T-helper 2 cell treated with Interferon-gamma antibody and Interleukin-4, amounts not matched to agents 5 μg/mL and 100 μg/mL, for 36 hours (primary cell): ENCODE measurements at regions not wholly inside any gene's neighbourhood (a gene's known extent, or its start where the extent isn't known, plus 50 kb on each side); places are given as distances from the start of the nearest gene placed in this dataset.

ENCODE experiments used
- DNase-seq: peaks from one replicate; pipeline ENCODE4 v3.0.0; 2021; ENCODE audit warnings: low spot score
- H3K27ac Mint-ChIP-seq: one replicate; pipeline ENCODE4 v1.8.0; 2021; ENCODE audit warnings: mild to moderate bottlenecking, mixed read lengths
- H3K27me3 Mint-ChIP-seq: one replicate; pipeline ENCODE4 v1.8.0; 2021; ENCODE audit warnings: low read depth, mixed read lengths
- H3K36me3 Mint-ChIP-seq: one replicate; pipeline ENCODE4 v1.8.0; 2021; ENCODE audit warnings: low read depth, mixed read lengths
- H3K4me1 Mint-ChIP-seq: one replicate; pipeline ENCODE4 v1.8.0; 2021; ENCODE audit warnings: low read depth, mixed read lengths
- H3K4me3 Mint-ChIP-seq: one replicate; pipeline ENCODE4 v1.8.0; 2022; ENCODE audit warnings: mild to moderate bottlenecking, moderate library complexity, mixed read lengths
- H3K9me3 Mint-ChIP-seq: one replicate; pipeline ENCODE4 v1.8.0; 2021; ENCODE audit warnings: mixed read lengths

DNA sequence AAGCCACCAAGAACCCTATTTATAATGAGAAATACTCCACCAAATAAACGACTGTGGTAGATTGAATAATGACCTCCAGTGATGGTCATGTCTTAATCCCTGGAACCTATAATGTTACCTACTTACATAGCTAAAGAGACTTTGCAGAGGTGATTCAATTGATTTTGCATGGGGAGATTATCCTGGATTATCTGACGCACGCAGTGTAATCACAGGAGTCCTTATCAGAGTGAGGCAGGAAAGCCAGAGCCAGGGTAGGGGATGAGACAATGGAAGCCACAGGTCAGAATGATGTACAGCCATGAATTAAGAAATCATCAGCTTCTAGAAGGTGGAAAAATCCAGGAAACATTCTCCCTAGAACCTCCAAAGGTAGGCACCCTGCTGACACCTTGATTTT is 286.4 kb upstream of the SP4 start:
- Mint-ChIP-seq H3K9me3 (no peaks in the 10 kb centered on the region), H3K27ac (no peak overlapping the region), H3K4me1 (no peaks in the 10 kb centered on the region), H3K4me3 (no peak overlapping the region), H3K27me3 (no peaks in the 10 kb centered on the region), H3K36me3 (no peaks in the 10 kb centered on the region)
- DNase-seq: no peak

- H3K27me3 Mint-ChIP-seq: no peaks in the 10 kb centered on the region
- H3K4me1 Mint-ChIP-seq: no peaks in the 10 kb centered on the region
- H3K27ac Mint-ChIP-seq: no peak overlapping the region
- no peaks in the 10 kb centered on the region for H3K9me3 Mint-ChIP-seq
- no peak for DNase-seq
- H3K4me3 Mint-ChIP-seq: no peak overlapping the region
- H3K36me3 Mint-ChIP-seq: no peaks in the 10 kb centered on the region
Measured at GRCh38 chr7:21142081-21142480, 285.8 kb upstream of the SP4 start.

DNA sequence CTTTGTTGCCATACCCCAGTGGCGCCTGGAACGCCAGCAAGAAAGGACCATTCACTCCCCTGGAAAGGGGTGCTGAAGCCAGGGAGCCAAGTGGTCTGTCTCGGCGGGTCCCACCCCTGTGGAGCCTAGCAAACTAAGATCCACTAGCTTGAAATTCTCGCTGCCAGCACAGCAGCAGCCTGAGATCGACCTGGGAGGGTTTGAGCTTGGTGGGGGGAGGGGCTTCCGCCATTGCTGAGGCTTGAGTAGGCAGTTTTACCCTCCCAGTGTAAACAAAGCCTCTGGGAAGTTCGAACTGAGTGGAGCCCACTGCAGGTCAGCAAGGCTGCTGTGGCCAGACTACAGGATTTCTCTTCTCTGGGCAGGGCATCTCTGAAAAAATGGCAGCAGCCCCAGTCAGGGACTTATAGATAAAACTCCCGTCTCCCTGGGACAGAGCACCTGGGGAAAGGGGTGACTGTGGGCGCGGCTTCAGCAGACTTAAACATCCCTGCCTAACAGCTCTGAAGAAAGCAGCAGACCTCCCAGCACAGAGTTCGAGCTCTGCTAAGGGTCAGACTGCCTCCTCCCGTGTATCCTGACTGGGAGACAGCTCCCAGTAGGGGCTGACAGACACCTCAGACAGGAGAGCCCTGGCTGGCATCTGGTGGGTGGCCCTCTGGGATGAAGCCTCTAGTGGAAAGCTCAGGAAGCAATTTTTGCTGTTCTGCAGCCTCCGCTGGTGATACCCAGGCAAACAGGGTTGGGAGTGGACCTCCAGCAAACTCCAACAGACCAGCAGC is 281.1 kb upstream of the SP4 start:
- Mint-ChIP-seq H3K36me3 (no peaks in the 10 kb centered on the region), H3K4me1 (no peaks in the 10 kb centered on the region), H3K27me3 (no peaks in the 10 kb centered on the region), H3K4me3 (no peak overlapping the region), H3K9me3 (no peaks in the 10 kb centered on the region), H3K27ac (no peak overlapping the region)
- no peak for DNase-seq

- H3K36me3 Mint-ChIP-seq: no peaks in the 10 kb centered on the region
- no peaks in the 10 kb centered on the region for H3K4me1 Mint-ChIP-seq
- no peaks in the 10 kb centered on the region for H3K27me3 Mint-ChIP-seq
- H3K9me3 Mint-ChIP-seq: no peaks in the 10 kb centered on the region
- no peak overlapping the region for H3K4me3 Mint-ChIP-seq
- no peak overlapping the region for H3K27ac Mint-ChIP-seq
- no peak for DNase-seq
Measured at GRCh38 chr7:21149809-21150208, 278.1 kb upstream of the SP4 start.

DNA sequence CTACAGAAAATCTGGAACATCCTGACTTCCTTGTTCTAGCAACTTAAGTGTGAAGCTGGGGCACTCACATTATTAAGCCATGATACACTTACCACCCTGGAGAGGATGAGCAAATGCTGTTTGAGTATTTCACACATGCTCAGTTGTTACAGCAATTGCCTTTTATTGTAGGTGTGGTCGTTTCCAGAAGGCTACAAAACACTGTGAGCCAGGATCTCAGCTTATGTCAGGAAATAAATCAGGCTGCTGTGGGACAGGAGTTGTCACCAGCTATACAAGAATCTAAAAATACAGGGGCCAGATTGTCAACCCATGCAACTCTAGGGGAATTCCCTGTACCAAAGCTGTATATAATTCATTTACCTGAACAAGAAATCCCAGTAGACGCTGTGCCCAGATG is 273.3 kb upstream of the SP4 start:
- Mint-ChIP-seq H3K27ac (no peak overlapping the region), H3K27me3 (no peaks in the 10 kb centered on the region), H3K4me1 (no peaks in the 10 kb centered on the region), H3K36me3 (no peaks in the 10 kb centered on the region), H3K4me3 (no peak overlapping the region), H3K9me3 (no peaks in the 10 kb centered on the region)
- no peak for DNase-seq

DNA sequence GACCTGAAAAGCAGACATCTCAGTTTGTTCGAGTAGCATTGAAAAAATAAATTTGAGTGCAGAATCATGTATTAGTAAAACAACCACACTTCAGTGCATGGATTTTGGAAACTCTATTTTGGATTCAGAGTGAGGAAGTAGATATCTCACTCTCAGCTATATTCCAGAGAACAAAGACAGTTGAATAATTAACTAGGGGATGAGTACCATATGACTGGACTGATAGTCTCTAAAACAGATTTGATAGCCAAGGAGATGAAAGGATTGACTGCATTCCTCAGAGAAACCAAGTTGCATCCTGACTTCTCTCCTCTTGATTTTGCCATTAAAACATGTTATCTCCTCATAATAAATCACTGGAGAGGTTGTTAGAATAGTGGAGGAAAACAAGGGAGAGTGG is 268.4 kb upstream of the SP4 start:
- DNase-seq: no peak
- no peaks in the 10 kb centered on the region for H3K9me3 Mint-ChIP-seq
- no peaks in the 10 kb centered on the region for H3K27me3 Mint-ChIP-seq
- no peaks in the 10 kb centered on the region for H3K36me3 Mint-ChIP-seq
- no peak overlapping the region for H3K27ac Mint-ChIP-seq
- H3K4me3 Mint-ChIP-seq: no peak overlapping the region
- no peaks in the 10 kb centered on the region for H3K4me1 Mint-ChIP-seq

DNA sequence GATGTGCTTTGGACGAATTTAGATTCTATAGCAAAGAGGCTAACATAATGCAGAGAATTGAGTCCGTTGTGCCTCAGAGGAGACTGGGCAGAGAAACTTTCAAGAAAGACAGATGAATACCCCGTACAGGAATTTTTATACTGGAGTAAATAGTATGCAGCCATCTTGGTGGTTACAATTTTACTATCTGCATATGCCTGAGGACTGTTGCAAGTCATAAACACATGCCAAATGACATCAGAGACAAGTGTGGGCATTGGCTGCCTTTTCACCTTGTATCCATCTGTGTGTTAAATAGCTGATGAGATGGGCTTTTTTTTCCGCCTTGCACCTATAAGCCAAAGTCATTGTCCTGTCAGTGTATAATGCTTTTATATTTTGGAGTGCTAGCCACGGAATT is 267.5 kb upstream of the SP4 start:
- DNase-seq: no peak
- H3K9me3 Mint-ChIP-seq: no peaks in the 10 kb centered on the region
- H3K4me3 Mint-ChIP-seq: no peak overlapping the region
- no peaks in the 10 kb centered on the region for H3K36me3 Mint-ChIP-seq
- no peaks in the 10 kb centered on the region for H3K27me3 Mint-ChIP-seq
- no peaks in the 10 kb centered on the region for H3K4me1 Mint-ChIP-seq
- H3K27ac Mint-ChIP-seq: no peak overlapping the region

DNA sequence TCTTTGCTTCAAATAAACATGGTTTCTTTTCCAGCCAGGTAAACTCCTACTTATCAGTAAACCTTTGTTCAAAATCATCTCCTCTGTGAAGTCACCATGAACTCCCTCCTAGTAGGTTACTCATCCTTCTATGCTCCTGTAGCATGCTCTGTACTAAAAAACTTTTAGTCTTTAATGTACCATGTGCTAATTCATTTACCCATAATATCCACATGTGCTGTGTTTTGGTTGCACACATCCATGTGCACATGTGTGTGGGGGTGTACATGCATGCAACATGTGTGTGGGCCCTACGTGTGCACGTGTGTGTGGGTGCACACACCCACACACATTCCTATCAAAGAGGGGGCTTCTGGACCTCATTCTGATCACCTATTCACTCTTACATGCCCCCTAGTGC is 259.9 kb upstream of the SP4 start:
- H3K9me3 Mint-ChIP-seq: no peaks in the 10 kb centered on the region
- H3K27ac Mint-ChIP-seq: no peak overlapping the region
- no peak for DNase-seq
- peaks cover 40% of the 10 kb centered on the region for H3K27me3 Mint-ChIP-seq
- H3K4me1 Mint-ChIP-seq: no peaks in the 10 kb centered on the region
- no peaks in the 10 kb centered on the region for H3K36me3 Mint-ChIP-seq
- H3K4me3 Mint-ChIP-seq: no peak overlapping the region

- no peak for DNase-seq
- Mint-ChIP-seq H3K27me3 (peaks cover 44% of the 10 kb centered on the region), H3K4me3 (no peak overlapping the region), H3K9me3 (no peaks in the 10 kb centered on the region), H3K27ac (no peak overlapping the region), H3K36me3 (no peaks in the 10 kb centered on the region), H3K4me1 (no peaks in the 10 kb centered on the region)
Measured at GRCh38 chr7:21169667-21170580, 258.0 kb upstream of the SP4 start.

DNA sequence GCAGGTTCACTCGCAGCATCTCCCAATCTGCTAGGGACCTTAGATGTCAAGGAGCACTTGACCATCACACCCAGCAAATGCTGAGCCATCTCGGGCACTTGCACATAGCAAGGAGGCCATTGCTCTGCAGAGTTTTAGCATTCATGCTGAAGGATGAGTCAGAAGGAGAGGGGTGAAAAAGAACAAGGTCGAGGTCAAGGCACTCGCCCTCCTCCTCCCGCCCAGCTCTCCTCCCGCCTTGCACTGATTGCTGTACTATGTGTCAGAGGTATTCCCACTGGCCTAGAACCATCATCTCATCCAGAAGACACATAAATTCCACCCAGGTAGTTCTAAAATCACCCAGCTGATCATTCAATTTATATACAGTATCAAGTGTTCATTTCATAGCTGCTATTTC is 255.1 kb upstream of the SP4 start:
- H3K36me3 Mint-ChIP-seq: no peaks in the 10 kb centered on the region
- no peak overlapping the region for H3K4me3 Mint-ChIP-seq
- no peaks in the 10 kb centered on the region for H3K9me3 Mint-ChIP-seq
- peaks cover 39% of the 10 kb centered on the region for H3K27me3 Mint-ChIP-seq
- H3K4me1 Mint-ChIP-seq: no peaks in the 10 kb centered on the region
- no peak for DNase-seq
- H3K27ac Mint-ChIP-seq: no peak overlapping the region

- no peaks in the 10 kb centered on the region for H3K4me1 Mint-ChIP-seq
- no peak for DNase-seq
- no peaks in the 10 kb centered on the region for H3K36me3 Mint-ChIP-seq
- no peaks in the 10 kb centered on the region for H3K9me3 Mint-ChIP-seq
- H3K27ac Mint-ChIP-seq: no peak overlapping the region
- H3K4me3 Mint-ChIP-seq: no peak overlapping the region
- H3K27me3 Mint-ChIP-seq: peaks cover 34% of the 10 kb centered on the region
Measured at GRCh38 chr7:21173436-21173835, 254.4 kb upstream of the SP4 start.

GRCh38 chr7:21175714-21176113 is 252.2 kb upstream of the SP4 start:
- no peaks in the 10 kb centered on the region for H3K36me3 Mint-ChIP-seq
- no peaks in the 10 kb centered on the region for H3K9me3 Mint-ChIP-seq
- no peak overlapping the region for H3K27ac Mint-ChIP-seq
- H3K27me3 Mint-ChIP-seq: peaks cover 16% of the 10 kb centered on the region
- H3K4me1 Mint-ChIP-seq: no peaks in the 10 kb centered on the region
- no peak for DNase-seq
- H3K4me3 Mint-ChIP-seq: no peak overlapping the region

DNA sequence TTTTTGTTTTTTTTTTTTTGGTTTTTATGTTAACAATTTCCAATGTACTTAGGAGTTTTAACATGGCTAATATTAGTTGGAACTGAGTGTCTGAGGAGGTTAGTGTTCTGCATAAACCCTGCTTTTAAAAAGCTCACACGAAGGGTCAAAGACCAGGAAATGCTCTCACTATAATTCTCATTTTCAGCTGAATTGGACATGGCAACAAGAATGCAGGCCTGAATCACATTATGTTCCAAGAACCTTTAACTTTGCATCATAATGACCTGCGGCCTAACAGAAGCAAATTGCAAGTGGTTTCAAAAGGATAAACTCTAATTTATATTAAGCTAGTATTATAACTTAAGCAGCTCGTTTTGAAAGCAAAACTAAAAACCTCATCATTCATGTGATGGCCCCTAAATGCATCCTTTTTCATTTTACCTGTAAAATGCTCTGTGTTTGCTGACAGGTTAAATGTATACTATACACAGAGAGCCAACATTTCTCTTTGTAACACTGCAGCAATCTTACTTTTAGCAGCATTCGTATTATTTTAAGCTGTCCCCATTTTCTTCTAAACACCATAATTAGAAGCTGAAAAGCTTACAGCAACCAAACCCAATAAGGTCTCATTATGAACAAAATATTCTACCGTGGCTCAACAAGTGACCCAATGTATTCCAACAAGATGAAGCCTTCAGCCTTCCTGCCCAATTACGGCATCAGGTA is 242.8 kb upstream of the SP4 start:
- Mint-ChIP-seq H3K4me3 (no peak overlapping the region), H3K4me1 (no peaks in the 10 kb centered on the region), H3K36me3 (no peaks in the 10 kb centered on the region), H3K27ac (no peak overlapping the region), H3K9me3 (no peaks in the 10 kb centered on the region), H3K27me3 (peaks cover 7% of the 10 kb centered on the region)
- no peak for DNase-seq

GRCh38 chr7:21185653-21186265 is 242.1 kb upstream of the SP4 start:
- H3K27ac Mint-ChIP-seq: no peak overlapping the region
- H3K9me3 Mint-ChIP-seq: no peaks in the 10 kb centered on the region
- no peaks in the 10 kb centered on the region for H3K36me3 Mint-ChIP-seq
- H3K4me1 Mint-ChIP-seq: no peaks in the 10 kb centered on the region
- no peak for DNase-seq
- peaks cover 7% of the 10 kb centered on the region for H3K27me3 Mint-ChIP-seq
- no peak overlapping the region for H3K4me3 Mint-ChIP-seq
